ENCODE measurements at regions not wholly inside any gene's neighbourhood (a gene's known extent, or its start where the extent isn't known, plus 50 kb on each side); places are given as distances from the start of the nearest gene placed in this dataset.

GRCh38 chr7:66502230-66503035 lies 126.2 kb upstream of the KCTD7 start:
- no peak for TF ChIP-seq CTCF (IDR thresholded peaks at IDR 0.05)
- no peak for TF ChIP-seq EZH2 (IDR thresholded peaks at IDR 0.05; ENCODE audit: borderline replicate concordance, insufficient read depth, low read depth, low read length, poor library complexity, severe bottlenecking)

All from B cell (primary cell).